Lower leg skin (tissue), 4 donors: ENCODE measurements at regions not wholly inside any gene's neighbourhood (a gene's known extent, or its start where the extent isn't known, plus 50 kb on each side); places are given as distances from the start of the nearest gene placed in this dataset.

Experiments used
- DNase-seq, 2 donors: peaks; one replicate each; pipeline ENCODE4 v3.0.0-alpha.2; 2019; ENCODE audit warnings: low spot score in 2 of 2
- H3K4me3 ChIP-seq: fragments of 200-600 bp; sonication (generic); 2 replicates; pipeline ENCODE4 v1.5.1; 2017; ENCODE audit warnings: mild to moderate bottlenecking, low read depth; ENCODE audit not compliant: poor library complexity, severe bottlenecking
- CTCF ChIP-seq, 3 donors: fragments of 450-650 bp; IDR thresholded peaks; one replicate each; pipeline ENCODE4 v1.5.1; 2016; ENCODE audit warnings: antibody characterized with exemption in 3 of 3, mild to moderate bottlenecking in 3 of 3, moderate library complexity in 2 of 3
- POLR2A ChIP-seq, 2 donors: fragments of 450-650 bp; IDR thresholded peaks; one replicate each; pipeline ENCODE4 v1.6.1; 2016 to 2017; ENCODE audit warnings: antibody characterized with exemption in 2 of 2, mild to moderate bottlenecking in 1 of 2, moderate library complexity in 1 of 2
- WGBS, 2 donors: methylation state at CpG; one replicate each; pipeline ENCODE4 v1.1.5; 2018; 5-methylcytosine and 5-hydroxymethylcytosine counted together
- intact Hi-C: fragments of 100-400 bp; cut with DNase I; formaldehyde crosslinking; loops from one replicate; pipeline ENCODE4 v1.15.0; 2023; ENCODE audit warnings: low total_unique reads
- microRNA-seq, 2 donors: library from miRNA; unstranded; fragments of <30 nt; microRNA quantifications; one replicate each; pipeline ENCODE4, GENCODE V29; 2016; ENCODE audit warnings: borderline replicate concordance in 2 of 2, borderline number of aligned reads in 1 of 2

- TF ChIP-seq CTCF (IDR thresholded peaks at IDR 0.05) (no peak), POLR2A (IDR thresholded peaks at IDR 0.05) (no peak)
- WGBS, 2 donors: 59 to 64% methylated on average over 4 of the region's 4 CpGs
- H3K4me3 ChIP-seq: no peak overlapping the region
- intact Hi-C loops: no loop called here
- DNase-seq: no peak
Observed at GRCh38 chr16:77133706-77134105, 57.3 kb upstream of the MON1B start.

- WGBS, 2 donors: 54 to 66% methylated on average over 3 of the region's 3 CpGs
- no peak for TF ChIP-seq POLR2A (IDR thresholded peaks at IDR 0.05)
- no peak for TF ChIP-seq CTCF (IDR thresholded peaks at IDR 0.05)
- H3K4me3 ChIP-seq: no peak overlapping the region
- intact Hi-C loops: no loop called here
- no peak for DNase-seq
Observed at GRCh38 chr16:77137045-77137444, 53.9 kb upstream of the MON1B start.

Small RNA genes in the stretch of these regions (microRNA-seq; reads per million reads assigned to microRNA genes)
- gene MIR4719: 0 to 0.57 reads per million in 2 donors
